ENCODE measurements at regions not wholly inside any gene's neighbourhood (a gene's known extent, or its start where the extent isn't known, plus 50 kb on each side); places are given as distances from the start of the nearest gene placed in this dataset.

GRCh38 chr6:126531840-126532239, 191.9 kb downstream of the CENPW start:
- no peak overlapping the region for H3K4me3 ChIP-seq (ENCODE audit: low read depth, low read length)
- no peak for TF ChIP-seq CTCF (IDR thresholded peaks at IDR 0.05; ENCODE audit: low read depth, low read length, missing control alignments)
- DNase-seq (ENCODE audit: low read depth) = no peak

GRCh38 chr6:126534401-126534800, 194.5 kb downstream of the CENPW start:
- TF ChIP-seq CTCF (IDR thresholded peaks at IDR 0.05; ENCODE audit: low read depth, low read length, missing control alignments) = no peak
- no peak overlapping the region for H3K4me3 ChIP-seq (ENCODE audit: low read depth, low read length)
- DNase-seq (ENCODE audit: low read depth) = no peak

- DNase-seq (ENCODE audit: low read depth) = no peak
- TF ChIP-seq CTCF (IDR thresholded peaks at IDR 0.05; ENCODE audit: low read depth, low read length, missing control alignments) = no peak
These were observed 195.2 kb downstream of the CENPW start for GRCh38 chr6:126535138-126535537.

GRCh38 chr6:126535595-126535994, 195.7 kb downstream of the CENPW start:
- no peak for DNase-seq (ENCODE audit: low read depth)
- TF ChIP-seq CTCF (IDR thresholded peaks at IDR 0.05; ENCODE audit: low read depth, low read length, missing control alignments) = no peak

More at GRCh38 chr6:126535138-126535537, 195.2 kb downstream of the CENPW start:
- H3K4me3 ChIP-seq (ENCODE audit: low read depth, low read length) = no peak overlapping the region

GRCh38 chr6:126537061-126537816, 197.3 kb downstream of the CENPW start:
- H3K4me3 ChIP-seq (ENCODE audit: low read depth, low read length) = no peak overlapping the region
- TF ChIP-seq CTCF (IDR thresholded peaks at IDR 0.05; ENCODE audit: low read depth, low read length, missing control alignments) = no peak
- no peak for DNase-seq (ENCODE audit: low read depth)

More at GRCh38 chr6:126535595-126535994, 195.7 kb downstream of the CENPW start:
- no peak overlapping the region for H3K4me3 ChIP-seq (ENCODE audit: low read depth, low read length)

- H3K4me3 ChIP-seq (ENCODE audit: low read depth, low read length) = no peak overlapping the region
- DNase-seq (ENCODE audit: low read depth) = no peak
- no peak for TF ChIP-seq CTCF (IDR thresholded peaks at IDR 0.05; ENCODE audit: low read depth, low read length, missing control alignments)
These were observed 199.1 kb downstream of the CENPW start for GRCh38 chr6:126539022-126539421.

- no peak overlapping the region for H3K4me3 ChIP-seq (ENCODE audit: low read depth, low read length)
- TF ChIP-seq CTCF (IDR thresholded peaks at IDR 0.05; ENCODE audit: low read depth, low read length, missing control alignments) = no peak
- DNase-seq (ENCODE audit: low read depth) = no peak
These were observed 200.2 kb downstream of the CENPW start for GRCh38 chr6:126540161-126540560.

Measured in GM12864 (cell line).